Colonic mucosa (tissue), 4 donors: ENCODE measurements at regions not wholly inside any gene's neighbourhood (a gene's known extent, or its start where the extent isn't known, plus 50 kb on each side); places are given as distances from the start of the nearest gene placed in this dataset.

ENCODE experiments used
- DNase-seq: peaks from one replicate; pipeline ENCODE4 v3.0.0-alpha.2; 2020
- H3K27ac ChIP-seq: fragments of 200-600 bp; one replicate; pipeline ENCODE4 v1.8.0; 2021
- H3K27me3 ChIP-seq: fragments of 200-600 bp; one replicate; pipeline ENCODE4 v1.8.0; 2021
- H3K36me3 ChIP-seq: fragments of 200-600 bp; one replicate; pipeline ENCODE4 v1.8.0; 2021
- H3K4me1 ChIP-seq: fragments of 200-600 bp; one replicate; pipeline ENCODE4 v1.8.0; 2021; ENCODE audit warnings: mild to moderate bottlenecking
- H3K4me3 ChIP-seq: fragments of 200-600 bp; one replicate; pipeline ENCODE4 v1.8.0; 2021
- H3K9ac ChIP-seq, 2 donors: one replicate each; pipeline ENCODE4 v1.7.0; 2013; ENCODE audit warnings: control low read depth in 2 of 2, low read depth in 2 of 2, low read length in 2 of 2
- H3K9me3 ChIP-seq: fragments of 200-600 bp; one replicate; pipeline ENCODE4 v1.8.0; 2021
- CTCF ChIP-seq: fragments of 200-600 bp; IDR thresholded peaks from one replicate; pipeline ENCODE4 v1.8.0; 2022; ENCODE audit warnings: antibody characterized with exemption, mild to moderate bottlenecking
- intact Hi-C: fragments of 100-400 bp; cut with DNase I; formaldehyde crosslinking; loops from one replicate; pipeline ENCODE4 v1.14.1; 2022
- donor health status: healthy.
- donor health status: DM: no; HTN: no; CAD: no.
- donor health status: DM: no; HTN: no; CAD: no.

- no peak for DNase-seq
- no peak for TF ChIP-seq CTCF
Measured at GRCh38 chr12:74836567-74836966, 298.9 kb downstream of the ATXN7L3B start.

GRCh38 chr12:74846116-74846515 is 308.5 kb downstream of the ATXN7L3B start:
- no peak for TF ChIP-seq CTCF
- intact Hi-C loops = no loop called here
- DNase-seq = no peak
- Histone ChIP-seq H3K27me3 (no peaks in the 10 kb centered on the region), H3K36me3 (no peaks in the 10 kb centered on the region), H3K9me3 (no peaks in the 10 kb centered on the region), H3K4me3 (no peak overlapping the region), H3K9ac (no peak overlapping the region), H3K27ac (no peak overlapping the region), H3K4me1 (no peaks in the 10 kb centered on the region)

More at GRCh38 chr12:74836567-74836966, 298.9 kb downstream of the ATXN7L3B start:
- H3K9me3 ChIP-seq = no peaks in the 10 kb centered on the region
- intact Hi-C loops = no loop called here
- H3K27me3 ChIP-seq = no peaks in the 10 kb centered on the region
- no peaks in the 10 kb centered on the region for H3K4me1 ChIP-seq
- H3K27ac ChIP-seq = no peak overlapping the region
- H3K36me3 ChIP-seq = no peaks in the 10 kb centered on the region
- no peak overlapping the region for H3K9ac ChIP-seq
- H3K4me3 ChIP-seq = no peak overlapping the region

DNA sequence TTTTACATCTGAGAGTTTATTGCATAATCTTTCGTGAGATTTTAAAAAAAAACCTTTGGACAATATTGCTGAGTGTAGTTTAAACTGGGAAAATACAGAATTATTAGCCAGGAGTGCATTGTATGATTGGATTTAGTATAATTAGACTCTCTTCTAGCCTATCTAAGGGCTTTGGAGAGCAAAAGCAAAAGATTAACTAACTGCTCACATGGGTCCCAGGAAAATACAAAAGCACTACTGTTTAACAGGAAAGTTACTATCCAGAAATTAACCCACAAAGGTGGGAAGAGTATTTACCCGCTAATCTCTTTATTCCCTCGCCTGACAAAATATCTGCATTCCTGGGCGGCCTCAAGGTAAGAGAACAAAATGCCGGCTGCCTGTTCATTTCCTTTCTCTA is 309.5 kb downstream of the ATXN7L3B start:
- Histone ChIP-seq H3K4me3 (no peak overlapping the region), H3K27ac (no peak overlapping the region)

GRCh38 chr12:74848006-74848405 is 310.4 kb downstream of the ATXN7L3B start:
- DNase-seq = no peak
- Histone ChIP-seq H3K9ac (no peak overlapping the region), H3K27me3 (no peaks in the 10 kb centered on the region), H3K27ac (no peak overlapping the region), H3K9me3 (no peaks in the 10 kb centered on the region), H3K4me1 (no peaks in the 10 kb centered on the region), H3K36me3 (no peaks in the 10 kb centered on the region), H3K4me3 (no peak overlapping the region)
- TF ChIP-seq CTCF = no peak
- intact Hi-C loops = no loop called here

More for the DNA sequence above, 309.5 kb downstream of the ATXN7L3B start:
- H3K9me3 ChIP-seq = no peaks in the 10 kb centered on the region
- intact Hi-C loops = no loop called here
- no peak for DNase-seq
- no peaks in the 10 kb centered on the region for H3K36me3 ChIP-seq
- no peaks in the 10 kb centered on the region for H3K4me1 ChIP-seq
- no peak for TF ChIP-seq CTCF
- H3K27me3 ChIP-seq = no peaks in the 10 kb centered on the region
- no peak overlapping the region for H3K9ac ChIP-seq

DNA sequence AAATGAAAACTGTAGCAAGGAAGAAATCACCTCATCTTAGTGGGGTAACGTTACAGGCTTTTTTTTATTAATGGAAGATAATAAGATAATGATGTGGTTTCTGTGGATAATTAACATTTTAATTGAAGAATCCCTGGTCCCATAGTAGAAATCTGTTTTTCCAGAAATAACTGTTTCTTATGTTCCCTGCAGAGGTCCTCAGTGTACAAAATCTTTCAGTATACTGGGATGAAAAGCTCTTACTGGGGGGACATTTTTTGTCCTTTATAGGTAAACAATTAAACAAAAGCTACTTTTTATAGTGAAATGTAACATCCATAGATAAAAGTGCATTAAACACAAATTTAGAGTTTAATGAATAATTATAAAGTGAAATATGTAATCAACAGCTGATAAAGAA is 312.2 kb downstream of the ATXN7L3B start:
- H3K27ac ChIP-seq = no peak overlapping the region
- intact Hi-C loops = no loop called here
- no peak for TF ChIP-seq CTCF
- H3K4me1 ChIP-seq = no peaks in the 10 kb centered on the region
- no peak for DNase-seq
- no peaks in the 10 kb centered on the region for H3K36me3 ChIP-seq
- no peaks in the 10 kb centered on the region for H3K9me3 ChIP-seq
- no peaks in the 10 kb centered on the region for H3K27me3 ChIP-seq
- no peak overlapping the region for H3K9ac ChIP-seq
- H3K4me3 ChIP-seq = no peak overlapping the region

DNA sequence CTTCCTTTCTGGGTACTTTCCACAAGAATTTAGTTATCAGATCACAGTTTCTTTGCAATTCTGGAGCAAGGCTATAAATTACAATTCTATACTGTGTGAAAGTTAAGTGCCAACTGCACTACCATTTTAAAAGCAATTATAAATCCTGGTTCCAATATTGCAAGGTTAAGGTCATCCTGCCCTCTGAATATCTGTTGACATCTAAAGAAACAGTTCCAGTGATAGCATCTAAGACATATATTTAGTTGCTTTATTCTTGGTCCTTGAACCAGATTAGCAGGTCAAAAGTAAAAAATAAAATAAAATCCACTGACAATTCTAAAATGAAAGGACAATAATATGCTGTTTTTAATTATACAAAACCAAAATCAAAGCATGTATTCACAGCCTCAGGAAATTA is 334.2 kb downstream of the ATXN7L3B start:
- Histone ChIP-seq H3K36me3 (no peaks in the 10 kb centered on the region), H3K27me3 (no peaks in the 10 kb centered on the region), H3K9ac (no peak overlapping the region), H3K27ac (no peak overlapping the region), H3K4me1 (no peaks in the 10 kb centered on the region), H3K9me3 (no peaks in the 10 kb centered on the region), H3K4me3 (no peak overlapping the region)
- intact Hi-C loops = no loop called here
- TF ChIP-seq CTCF = no peak
- no peak for DNase-seq
